ENCODE measurements at regions not wholly inside any gene's neighbourhood (a gene's known extent, or its start where the extent isn't known, plus 50 kb on each side); places are given as distances from the start of the nearest gene placed in this dataset.

DNA sequence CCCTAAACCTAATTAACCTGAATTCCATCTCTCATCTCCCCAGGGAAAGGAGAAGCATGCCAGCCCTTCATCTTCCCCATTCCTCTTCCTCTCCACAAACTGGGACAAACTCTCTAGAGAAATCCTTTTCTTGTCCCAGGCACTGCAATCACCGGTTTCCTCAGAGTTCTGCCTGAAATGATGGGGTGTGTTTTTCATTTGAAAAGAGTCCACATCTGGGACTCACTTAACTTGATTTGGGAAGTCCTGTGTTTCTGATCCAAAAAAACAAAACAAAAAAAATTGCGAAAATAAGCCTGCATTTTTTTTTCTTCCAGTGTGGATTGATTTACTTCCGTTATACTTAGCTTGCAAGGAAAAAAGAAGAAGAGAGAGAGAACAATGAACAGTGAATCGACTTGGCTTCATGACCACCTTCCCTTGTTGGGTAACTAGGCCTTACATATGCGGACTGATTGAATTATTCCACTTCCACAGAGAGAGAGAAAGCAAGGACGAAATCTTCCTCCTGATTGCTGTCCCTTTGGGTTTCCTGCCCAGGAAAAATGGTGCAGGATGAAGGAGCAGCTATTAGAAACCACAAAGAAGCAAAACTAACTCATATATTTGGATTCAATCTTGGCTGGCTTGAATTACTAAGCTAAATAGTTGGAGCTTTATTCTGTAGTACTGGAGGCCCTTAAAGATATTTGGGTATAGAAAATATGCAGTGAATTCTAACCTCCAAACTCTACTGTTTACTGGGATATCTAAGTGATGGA is 506.2 kb upstream of the TBX3 start:
- TF ChIP-seq POLR2A (IDR thresholded peaks at IDR 0.05) (no peak), POLR2AphosphoS5 (IDR thresholded peaks at IDR 0.05) (peak in 1 of 3 donors; percentile 52)
- TF ChIP-seq, protein P1, sequence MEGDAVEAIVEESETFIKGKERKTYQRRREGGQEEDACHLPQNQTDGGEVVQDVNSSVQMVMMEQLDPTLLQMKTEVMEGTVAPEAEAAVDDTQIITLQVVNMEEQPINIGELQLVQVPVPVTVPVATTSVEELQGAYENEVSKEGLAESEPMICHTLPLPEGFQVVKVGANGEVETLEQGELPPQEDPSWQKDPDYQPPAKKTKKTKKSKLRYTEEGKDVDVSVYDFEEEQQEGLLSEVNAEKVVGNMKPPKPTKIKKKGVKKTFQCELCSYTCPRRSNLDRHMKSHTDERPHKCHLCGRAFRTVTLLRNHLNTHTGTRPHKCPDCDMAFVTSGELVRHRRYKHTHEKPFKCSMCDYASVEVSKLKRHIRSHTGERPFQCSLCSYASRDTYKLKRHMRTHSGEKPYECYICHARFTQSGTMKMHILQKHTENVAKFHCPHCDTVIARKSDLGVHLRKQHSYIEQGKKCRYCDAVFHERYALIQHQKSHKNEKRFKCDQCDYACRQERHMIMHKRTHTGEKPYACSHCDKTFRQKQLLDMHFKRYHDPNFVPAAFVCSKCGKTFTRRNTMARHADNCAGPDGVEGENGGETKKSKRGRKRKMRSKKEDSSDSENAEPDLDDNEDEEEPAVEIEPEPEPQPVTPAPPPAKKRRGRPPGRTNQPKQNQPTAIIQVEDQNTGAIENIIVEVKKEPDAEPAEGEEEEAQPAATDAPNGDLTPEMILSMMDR (IDR thresholded peaks at IDR 0.05), result no peak
